ENCODE measurements at regions not wholly inside any gene's neighbourhood (a gene's known extent, or its start where the extent isn't known, plus 50 kb on each side); places are given as distances from the start of the nearest gene placed in this dataset.

- H3K36me3 ChIP-seq (ENCODE audit: control insufficient read depth, insufficient read depth, low read length) = no peaks in the 10 kb centered on the region
- no peak for DNase-seq (ENCODE audit: extremely low read depth, insufficient read length)
- H3K4me3 ChIP-seq (replicated peaks; ENCODE audit: low read depth, low read length) = no peak overlapping the region
- no peak for TF ChIP-seq CTCF (IDR thresholded peaks at IDR 0.05; ENCODE audit: insufficient read depth, low read length, poor library complexity, severe bottlenecking)
- H3K27me3 ChIP-seq (replicated peaks; ENCODE audit: control insufficient read depth, insufficient read depth, low read length) = no peaks in the 10 kb centered on the region
These were observed 905.0 kb downstream of the EFNB2 start for GRCh38 chr13:105630431-105630830.

- Histone ChIP-seq H3K36me3 (ENCODE audit: control insufficient read depth, insufficient read depth, low read length) (no peaks in the 10 kb centered on the region), H3K4me3 (replicated peaks; ENCODE audit: low read depth, low read length) (no peak overlapping the region), H3K27me3 (replicated peaks; ENCODE audit: control insufficient read depth, insufficient read depth, low read length) (no peaks in the 10 kb centered on the region)
- no peak for TF ChIP-seq CTCF (IDR thresholded peaks at IDR 0.05; ENCODE audit: insufficient read depth, low read length, poor library complexity, severe bottlenecking)
- no peak for DNase-seq (ENCODE audit: extremely low read depth, insufficient read length)
These were observed 908.2 kb downstream of the EFNB2 start for GRCh38 chr13:105627270-105627669.

- H3K27me3 ChIP-seq (replicated peaks; ENCODE audit: control insufficient read depth, insufficient read depth, low read length) = no peaks in the 10 kb centered on the region
These were observed 909.8 kb downstream of the EFNB2 start for GRCh38 chr13:105625691-105626090.

GRCh38 chr13:105616333-105617075 lies 919.0 kb downstream of the EFNB2 start:
- no peak for DNase-seq (ENCODE audit: extremely low read depth, insufficient read length)
- Histone ChIP-seq H3K4me3 (replicated peaks; ENCODE audit: low read depth, low read length) (no peak overlapping the region), H3K36me3 (ENCODE audit: control insufficient read depth, insufficient read depth, low read length) (no peaks in the 10 kb centered on the region), H3K27me3 (replicated peaks; ENCODE audit: control insufficient read depth, insufficient read depth, low read length) (no peaks in the 10 kb centered on the region)
- no peak for TF ChIP-seq CTCF (IDR thresholded peaks at IDR 0.05; ENCODE audit: insufficient read depth, low read length, poor library complexity, severe bottlenecking)

More at GRCh38 chr13:105625691-105626090, 909.8 kb downstream of the EFNB2 start:
- no peak for DNase-seq (ENCODE audit: extremely low read depth, insufficient read length)
- no peak for TF ChIP-seq CTCF (IDR thresholded peaks at IDR 0.05; ENCODE audit: insufficient read depth, low read length, poor library complexity, severe bottlenecking)
- Histone ChIP-seq H3K4me3 (replicated peaks; ENCODE audit: low read depth, low read length) (no peak overlapping the region), H3K36me3 (ENCODE audit: control insufficient read depth, insufficient read depth, low read length) (no peaks in the 10 kb centered on the region)

- DNase-seq (ENCODE audit: extremely low read depth, insufficient read length) = no peak
- Histone ChIP-seq H3K36me3 (ENCODE audit: control insufficient read depth, insufficient read depth, low read length) (no peaks in the 10 kb centered on the region), H3K27me3 (replicated peaks; ENCODE audit: control insufficient read depth, insufficient read depth, low read length) (no peaks in the 10 kb centered on the region), H3K4me3 (replicated peaks; ENCODE audit: low read depth, low read length) (no peak overlapping the region)
- no peak for TF ChIP-seq CTCF (IDR thresholded peaks at IDR 0.05; ENCODE audit: insufficient read depth, low read length, poor library complexity, severe bottlenecking)
These were observed 922.9 kb downstream of the EFNB2 start for GRCh38 chr13:105612541-105612940.
